ENCODE measurements at regions not wholly inside any gene's neighbourhood (a gene's known extent, or its start where the extent isn't known, plus 50 kb on each side); places are given as distances from the start of the nearest gene placed in this dataset.
"Not testable (repeated sequence)": the region's sequence is repeated elsewhere in the genome, so short reads cannot be mapped to it uniquely, and the experiment has no call there.

GRCh38 chr13:90039516-90039915 lies 1308.0 kb upstream of the MIR17HG start:
- DNase-seq (ENCODE audit: low read depth, low spot score) = no peak
- no peak overlapping the region for H3K4me3 ChIP-seq (ENCODE audit: low read length)

GRCh38 chr13:90047600-90047999 lies 1299.9 kb upstream of the MIR17HG start:
- no peak overlapping the region for H3K4me3 ChIP-seq (ENCODE audit: low read length)

GRCh38 chr13:90049989-90050671 lies 1297.4 kb upstream of the MIR17HG start:
- H3K4me3 ChIP-seq (ENCODE audit: low read length) = no peak overlapping the region

More at GRCh38 chr13:90047600-90047999, 1299.9 kb upstream of the MIR17HG start:
- no peak for DNase-seq (ENCODE audit: low read depth, low spot score)

GRCh38 chr13:90055121-90055520 lies 1292.4 kb upstream of the MIR17HG start:
- DNase-seq (ENCODE audit: low read depth, low spot score) = no peak
- no peak overlapping the region for H3K4me3 ChIP-seq (ENCODE audit: low read length)

More at GRCh38 chr13:90049989-90050671, 1297.4 kb upstream of the MIR17HG start:
- no peak for DNase-seq (ENCODE audit: low read depth, low spot score)

- no peak overlapping the region for H3K4me3 ChIP-seq (ENCODE audit: low read length)
- no peak for DNase-seq (ENCODE audit: low read depth, low spot score)
Observed at GRCh38 chr13:90055760-90056159, 1291.7 kb upstream of the MIR17HG start.

- DNase-seq (ENCODE audit: low read depth, low spot score); H3K4me3 ChIP-seq (ENCODE audit: low read length): not testable (repeated sequence)
Observed at GRCh38 chr13:90064226-90064625, 1283.3 kb upstream of the MIR17HG start.

- no peak for DNase-seq (ENCODE audit: low read depth, low spot score)
- H3K4me3 ChIP-seq (ENCODE audit: low read length) = no peak overlapping the region
Observed at GRCh38 chr13:90068658-90069057, 1278.8 kb upstream of the MIR17HG start.

GRCh38 chr13:90070362-90070761 lies 1277.1 kb upstream of the MIR17HG start:
- DNase-seq (ENCODE audit: low read depth, low spot score) = no peak
- no peak overlapping the region for H3K4me3 ChIP-seq (ENCODE audit: low read length)

GRCh38 chr13:90070837-90071525 lies 1276.5 kb upstream of the MIR17HG start:
- DNase-seq (ENCODE audit: low read depth, low spot score) = no peak
- H3K4me3 ChIP-seq (ENCODE audit: low read length) = no peak overlapping the region

- no peak for DNase-seq (ENCODE audit: low read depth, low spot score)
- no peak overlapping the region for H3K4me3 ChIP-seq (ENCODE audit: low read length)
Observed at GRCh38 chr13:90084684-90085290, 1262.7 kb upstream of the MIR17HG start.

- no peak for DNase-seq (ENCODE audit: low read depth, low spot score)
- no peak overlapping the region for H3K4me3 ChIP-seq (ENCODE audit: low read length)
Observed at GRCh38 chr13:90089051-90089450, 1258.4 kb upstream of the MIR17HG start.

- DNase-seq (ENCODE audit: low read depth, low spot score) = peak; percentile 4
- H3K4me3 ChIP-seq (ENCODE audit: low read length) = no peak overlapping the region
Observed at GRCh38 chr13:90091611-90092010, 1255.9 kb upstream of the MIR17HG start.

GRCh38 chr13:90094357-90094756 lies 1253.1 kb upstream of the MIR17HG start:
- DNase-seq (ENCODE audit: low read depth, low spot score) = no peak
- H3K4me3 ChIP-seq (ENCODE audit: low read length) = no peak overlapping the region

GRCh38 chr13:90098577-90098976 lies 1248.9 kb upstream of the MIR17HG start:
- no peak overlapping the region for H3K4me3 ChIP-seq (ENCODE audit: low read length)
- DNase-seq (ENCODE audit: low read depth, low spot score) = no peak

- DNase-seq (ENCODE audit: low read depth, low spot score) = no peak
Observed at GRCh38 chr13:90099847-90100246, 1247.6 kb upstream of the MIR17HG start.

GRCh38 chr13:90103099-90103784 lies 1244.2 kb upstream of the MIR17HG start:
- no peak for DNase-seq (ENCODE audit: low read depth, low spot score)
- no peak overlapping the region for H3K4me3 ChIP-seq (ENCODE audit: low read length)

More at GRCh38 chr13:90099847-90100246, 1247.6 kb upstream of the MIR17HG start:
- no peak overlapping the region for H3K4me3 ChIP-seq (ENCODE audit: low read length)

GRCh38 chr13:90104764-90105163 lies 1242.7 kb upstream of the MIR17HG start:
- H3K4me3 ChIP-seq (ENCODE audit: low read length) = no peak overlapping the region
- DNase-seq (ENCODE audit: low read depth, low spot score) = no peak

GRCh38 chr13:90105276-90105675 lies 1242.2 kb upstream of the MIR17HG start:
- H3K4me3 ChIP-seq (ENCODE audit: low read length) = no peak overlapping the region
- DNase-seq (ENCODE audit: low read depth, low spot score) = no peak

GRCh38 chr13:90105849-90106496 lies 1241.5 kb upstream of the MIR17HG start:
- H3K4me3 ChIP-seq (ENCODE audit: low read length) = no peak overlapping the region
- no peak for DNase-seq (ENCODE audit: low read depth, low spot score)

All from Jurkat, Clone E6-1 (cell line).